ENCODE measurements at regions not wholly inside any gene's neighbourhood (a gene's known extent, or its start where the extent isn't known, plus 50 kb on each side); places are given as distances from the start of the nearest gene placed in this dataset.

DNA sequence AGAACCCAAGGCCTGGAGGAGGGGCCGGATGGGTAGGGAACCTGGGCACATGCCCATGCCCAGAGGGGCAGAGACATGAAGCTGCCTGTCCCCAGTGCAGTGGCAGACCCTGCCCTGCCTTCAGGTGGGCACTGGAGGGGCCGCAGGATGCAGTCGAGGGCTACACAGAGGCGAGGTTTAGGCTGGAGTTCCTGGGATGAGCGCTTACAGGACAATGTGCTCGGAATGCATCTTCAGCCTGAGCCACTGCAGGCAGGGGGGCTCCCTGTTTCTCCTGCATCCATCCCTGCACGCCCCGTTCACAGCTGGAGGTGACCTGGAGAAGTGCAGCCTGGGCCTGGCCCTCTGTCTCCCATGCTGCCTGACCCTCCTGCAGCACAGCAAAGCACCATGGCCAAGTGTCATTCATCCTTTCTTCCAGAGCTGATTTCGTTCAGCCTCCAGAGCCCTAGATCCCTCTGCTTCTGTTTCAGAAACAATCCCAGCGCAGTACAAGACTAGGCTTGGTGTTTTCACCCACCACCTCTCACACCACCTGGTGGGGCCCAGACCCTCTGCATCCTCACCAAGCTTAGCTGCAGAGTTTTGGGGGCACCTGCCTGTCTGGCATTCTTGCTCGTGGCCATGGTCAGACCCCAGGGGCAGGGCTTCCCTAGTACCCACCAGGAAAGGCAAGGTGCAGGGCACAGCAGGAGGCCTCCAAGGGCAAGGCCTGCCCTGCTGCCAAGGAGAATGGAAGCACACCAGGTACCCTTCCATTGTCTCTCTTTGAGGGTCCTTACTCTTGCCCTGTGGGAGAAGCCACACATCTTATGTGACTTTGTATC, 311.9 kb downstream of the TCERG1L start:
- no peak for TF ChIP-seq MAZ (IDR thresholded peaks at IDR 0.05; ENCODE audit: borderline replicate concordance, low read depth, low read length)
- Histone ChIP-seq H3K9me1 (ENCODE audit: insufficient read depth, low read length) (no peaks in the 10 kb centered on the region), H3K4me1 (ENCODE audit: control insufficient read depth, insufficient read depth, low read length) (no peaks in the 10 kb centered on the region), H3K36me3 (ENCODE audit: control insufficient read depth, insufficient read depth, low read length) (no peaks in the 10 kb centered on the region), H4K5ac (ENCODE audit: low read depth, low read length) (no peak overlapping the region), H2AK5ac (ENCODE audit: low read depth, low read length) (no peak overlapping the region), H3K23ac (ENCODE audit: low read depth, low read length) (no peak overlapping the region), H3K4ac (ENCODE audit: low read depth, low read length) (no peak overlapping the region), H3K9ac (ENCODE audit: low read depth, low read length) (no peak overlapping the region), H2BK20ac (ENCODE audit: low read depth, low read length) (no peak overlapping the region), H3K56ac (ENCODE audit: extremely low read depth, insufficient read depth, low read length) (no peak overlapping the region), H4K20me1 (ENCODE audit: insufficient read depth, low read length) (no peaks in the 10 kb centered on the region), H3K27me3 (ENCODE audit: control insufficient read depth, insufficient read depth, low read length) (no peaks in the 10 kb centered on the region), H3K27ac (ENCODE audit: insufficient read depth, low read length) (no peak overlapping the region), H3K14ac (replicated peaks; ENCODE audit: low read depth, low read length) (no peak overlapping the region), H4K91ac (ENCODE audit: insufficient read depth, low read depth, low read length) (no peak overlapping the region), H2BK15ac (ENCODE audit: low read depth, low read length) (no peak overlapping the region), H3K4me2 (ENCODE audit: low read depth, low read length) (no peak overlapping the region), H2BK120ac (ENCODE audit: low read depth, low read length) (no peak overlapping the region), H2AK9ac (replicated peaks; ENCODE audit: low read depth, low read length, poor library complexity) (no peak overlapping the region), H2AFZ (replicated peaks; ENCODE audit: low read length, poor library complexity) (no peak overlapping the region), H2BK5ac (ENCODE audit: low read depth, low read length, poor library complexity, severe bottlenecking) (no peak overlapping the region), H3K4me3 (ENCODE audit: insufficient read depth, low read depth, low read length) (no peak overlapping the region), H4K8ac (ENCODE audit: low read depth in 2 of 2, low read length in 2 of 2) (no peak overlapping the region), H3K79me1 (ENCODE audit: low read depth in 1 of 2, low read length in 2 of 2) (no peaks in the 10 kb centered on the region), H3K9me3 (ENCODE audit: control insufficient read depth, insufficient read depth, low read length) (peaks cover 40% of the 10 kb centered on the region), H3K18ac (ENCODE audit: low read depth, low read length) (no peak overlapping the region)
- DNase-seq (no peak), ATAC-seq (ENCODE audit: low read depth) (no peak)
- intact Hi-C loops (cut with micrococcal nuclease) = no loop called here
- ChIA-PET CTCF (no interaction called here), POLR2A (ENCODE audit: unreplicated experiment) (no interaction called here)
- BruUV-seq (replicated peaks) = no TSS peak
- in situ Hi-C loops (cut with MboI; ENCODE audit: low sequenced_read_pairs) = no loop called here
- 36% methylated on average over 6 of the region's 11 CpGs; no CpG with 5 or more reads in 1 of the 2 experiments for WGBS, 2 experiments (ENCODE audit: extremely low coverage in 2 of 2, insufficient read length in 1 of 2)
- dilution Hi-C loops (cut with HindIII; ENCODE audit: low sequenced_read_pairs, unreplicated experiment) = no loop called here
